ENCODE measurements at regions not wholly inside any gene's neighbourhood (a gene's known extent, or its start where the extent isn't known, plus 50 kb on each side); places are given as distances from the start of the nearest gene placed in this dataset.
"Not testable (repeated sequence)": the region's sequence is repeated elsewhere in the genome, so short reads cannot be mapped to it uniquely, and the experiment has no call there.

- DNase-seq (ENCODE audit: low read depth in 4 of 4, low spot score in 2 of 4): no peak
Measured at GRCh38 chr2:240252872-240253511, 112.5 kb upstream of the OTOS start.

GRCh38 chr2:240253583-240254145 is 113.2 kb upstream of the OTOS start:
- no peak for DNase-seq (ENCODE audit: low read depth in 4 of 4, low spot score in 2 of 4)

GRCh38 chr2:240254337-240255164 is 114.1 kb upstream of the OTOS start:
- no peak for DNase-seq (ENCODE audit: low read depth in 4 of 4, low spot score in 2 of 4)

- DNase-seq (ENCODE audit: low read depth in 4 of 4, low spot score in 2 of 4): no peak
Measured at GRCh38 chr2:240255165-240255491, 114.7 kb upstream of the OTOS start.

GRCh38 chr2:240255811-240256703 is 115.6 kb upstream of the OTOS start:
- no peak for DNase-seq (ENCODE audit: low read depth in 4 of 4, low spot score in 2 of 4)

GRCh38 chr2:240256704-240257637 is 116.5 kb upstream of the OTOS start:
- no peak for DNase-seq (ENCODE audit: low read depth in 4 of 4, low spot score in 2 of 4)

GRCh38 chr2:240257940-240258580 is 117.6 kb upstream of the OTOS start:
- no peak for DNase-seq (ENCODE audit: low read depth in 4 of 4, low spot score in 2 of 4)

- DNase-seq (ENCODE audit: low read depth in 4 of 4, low spot score in 2 of 4): no peak
Measured at GRCh38 chr2:240258685-240259084, 118.2 kb upstream of the OTOS start.

- no peak for DNase-seq (ENCODE audit: low read depth in 4 of 4, low spot score in 2 of 4)
Measured at GRCh38 chr2:240259201-240259923, 118.9 kb upstream of the OTOS start.

- DNase-seq (ENCODE audit: low read depth in 4 of 4, low spot score in 2 of 4): no peak
Measured at GRCh38 chr2:240259924-240260529, 119.6 kb upstream of the OTOS start.

- DNase-seq (ENCODE audit: low read depth in 4 of 4, low spot score in 2 of 4): no peak
Measured at GRCh38 chr2:240260664-240261063, 120.2 kb upstream of the OTOS start.

GRCh38 chr2:240262578-240262977 is 122.1 kb upstream of the OTOS start:
- not testable (repeated sequence) for DNase-seq (ENCODE audit: low read depth in 4 of 4, low spot score in 2 of 4)

GRCh38 chr2:240269380-240269779 is 128.9 kb upstream of the OTOS start:
- no peak for DNase-seq (ENCODE audit: low read depth in 4 of 4, low spot score in 2 of 4)

- DNase-seq (ENCODE audit: low read depth in 4 of 4, low spot score in 2 of 4): no peak
Measured at GRCh38 chr2:240269886-240270285, 129.4 kb upstream of the OTOS start.

- DNase-seq (ENCODE audit: low read depth in 4 of 4, low spot score in 2 of 4): no peak
Measured at GRCh38 chr2:240271716-240272341, 131.4 kb upstream of the OTOS start.

GRCh38 chr2:240275386-240275785 is 134.9 kb upstream of the OTOS start:
- no peak for DNase-seq (ENCODE audit: low read depth in 4 of 4, low spot score in 2 of 4)

GRCh38 chr2:240277073-240277806 is 136.8 kb upstream of the OTOS start:
- DNase-seq (ENCODE audit: low read depth in 4 of 4, low spot score in 2 of 4): no peak
